ENCODE measurements at regions not wholly inside any gene's neighbourhood (a gene's known extent, or its start where the extent isn't known, plus 50 kb on each side); places are given as distances from the start of the nearest gene placed in this dataset.

DNA sequence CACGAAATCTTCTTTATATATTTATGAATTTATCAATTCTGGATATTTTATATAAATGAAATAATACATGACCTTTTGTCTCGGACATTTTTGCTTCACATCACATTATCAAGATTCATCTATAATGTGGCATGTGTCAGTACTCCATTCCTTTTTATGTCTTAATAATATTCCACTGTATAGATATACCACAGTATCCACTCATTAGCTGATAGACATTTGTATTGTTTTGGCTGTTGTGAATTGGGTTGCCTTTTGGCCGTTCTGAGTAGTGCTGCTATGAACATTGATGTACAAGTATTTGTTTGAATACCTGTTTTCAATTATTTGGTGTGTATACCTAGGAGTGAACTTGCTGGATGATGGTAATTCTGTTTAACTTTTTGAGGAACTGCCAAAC is 323.8 kb upstream of the CA10 start (continued):
- TF ChIP-seq MAZ (IDR thresholded peaks at IDR 0.05; ENCODE audit: borderline replicate concordance, low read depth, low read length), result no peak
- TF ChIP-seq MAZ (CRISPR knock-in tag; IDR thresholded peaks at IDR 0.05; ENCODE audit: low read depth), result no peak
- TF ChIP-seq ZNF343 (CRISPR knock-in tag; IDR thresholded peaks at IDR 0.05), result no peak
- TF ChIP-seq, protein P1, sequence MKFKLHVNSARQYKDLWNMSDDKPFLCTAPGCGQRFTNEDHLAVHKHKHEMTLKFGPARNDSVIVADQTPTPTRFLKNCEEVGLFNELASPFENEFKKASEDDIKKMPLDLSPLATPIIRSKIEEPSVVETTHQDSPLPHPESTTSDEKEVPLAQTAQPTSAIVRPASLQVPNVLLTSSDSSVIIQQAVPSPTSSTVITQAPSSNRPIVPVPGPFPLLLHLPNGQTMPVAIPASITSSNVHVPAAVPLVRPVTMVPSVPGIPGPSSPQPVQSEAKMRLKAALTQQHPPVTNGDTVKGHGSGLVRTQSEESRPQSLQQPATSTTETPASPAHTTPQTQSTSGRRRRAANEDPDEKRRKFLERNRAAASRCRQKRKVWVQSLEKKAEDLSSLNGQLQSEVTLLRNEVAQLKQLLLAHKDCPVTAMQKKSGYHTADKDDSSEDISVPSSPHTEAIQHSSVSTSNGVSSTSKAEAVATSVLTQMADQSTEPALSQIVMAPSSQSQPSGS (CRISPR knock-in tag; IDR thresholded peaks at IDR 0.05), result no peak
- no peak for TF ChIP-seq THYN1 (CRISPR knock-in tag; IDR thresholded peaks at IDR 0.05; ENCODE audit: borderline replicate concordance, low read depth)
- TF ChIP-seq, protein P2, sequence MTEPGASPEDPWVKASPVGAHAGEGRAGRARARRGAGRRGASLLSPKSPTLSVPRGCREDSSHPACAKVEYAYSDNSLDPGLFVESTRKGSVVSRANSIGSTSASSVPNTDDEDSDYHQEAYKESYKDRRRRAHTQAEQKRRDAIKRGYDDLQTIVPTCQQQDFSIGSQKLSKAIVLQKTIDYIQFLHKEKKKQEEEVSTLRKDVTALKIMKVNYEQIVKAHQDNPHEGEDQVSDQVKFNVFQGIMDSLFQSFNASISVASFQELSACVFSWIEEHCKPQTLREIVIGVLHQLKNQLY (CRISPR knock-in tag; IDR thresholded peaks at IDR 0.05), result no peak

DNA sequence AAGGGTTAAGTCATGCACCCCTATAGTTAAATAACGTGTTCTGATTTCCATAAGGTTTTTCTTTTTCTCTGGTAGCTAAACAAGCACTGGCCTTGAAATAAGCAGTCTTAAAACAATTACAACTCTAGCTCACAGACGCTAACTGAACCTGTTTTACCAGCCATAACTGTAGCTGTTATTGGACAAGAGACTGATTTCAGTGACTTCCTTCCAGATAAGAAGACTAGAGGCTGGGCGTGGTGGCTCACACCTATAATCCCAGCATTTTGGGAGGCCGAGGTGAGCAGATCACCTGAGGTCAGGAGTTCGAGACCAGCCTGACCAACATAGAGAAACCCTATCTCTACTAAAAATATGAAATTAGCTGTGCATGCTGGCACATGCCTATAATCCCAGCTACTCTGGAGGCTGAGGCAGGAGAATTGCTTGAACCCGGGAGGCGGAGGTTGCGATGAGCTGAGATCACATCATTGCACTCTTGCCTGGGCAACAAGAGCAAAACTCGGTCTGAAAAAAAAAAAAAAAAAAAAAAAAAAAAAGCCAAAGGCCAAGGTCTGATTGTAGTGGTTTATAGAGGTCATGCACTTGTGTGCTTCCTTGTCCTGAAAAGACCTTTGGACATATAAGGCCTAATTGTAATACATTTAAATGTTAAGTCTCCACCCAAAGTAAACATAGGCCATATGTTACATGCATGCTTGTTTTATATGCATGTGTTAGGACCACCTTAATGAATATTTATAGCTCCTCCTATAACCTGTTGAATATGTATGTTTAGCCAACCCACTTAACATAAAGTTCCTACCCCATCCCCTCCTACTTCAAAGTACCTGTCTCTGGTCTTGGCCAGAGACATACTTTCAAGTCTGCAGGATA is 319.5 kb upstream of the CA10 start:
- H3K9me3 ChIP-seq (ENCODE audit: low read length), result peaks cover 62% of the 10 kb centered on the region
- in situ Hi-C loops (cut with HindIII; ENCODE audit: extremely low pct_ligation_motif_present, low pct_unique_long_range_greater_than_20kb) (no loop called here), intact Hi-C loops (cut with micrococcal nuclease; ENCODE audit: unreplicated experiment) (no loop called here)
- H3K4me1 ChIP-seq (ENCODE audit: insufficient read depth, low read length), result no peaks in the 10 kb centered on the region
- no peak for FAIRE-seq
- ChIA-PET CTCF (ENCODE audit: low intra/inter-chr PET ratio, low total read pairs) (no interaction called here), POLR2A (no interaction called here)
- no peaks in the 10 kb centered on the region for H4K20me1 ChIP-seq (ENCODE audit: insufficient read depth, low read length)
- H3K9ac ChIP-seq (ENCODE audit: insufficient read depth, low read depth, low read length), result no peak overlapping the region
- no peaks in the 10 kb centered on the region for H3K36me3 ChIP-seq (replicated peaks in 1 of 2; ENCODE audit: control insufficient read depth in 1 of 2, insufficient read depth in 2 of 2, low read length in 2 of 2)
- H3K27me3 ChIP-seq (ENCODE audit: control insufficient read depth in 1 of 2, insufficient read depth in 2 of 2, low read length in 2 of 2), result no peaks in the 10 kb centered on the region
- ATAC-seq, result no peak
- H3K79me2 ChIP-seq (ENCODE audit: insufficient read depth, low read length), result no peaks in the 10 kb centered on the region
- 8% methylated on average over 9 of the region's 9 CpGs for WGBS (ENCODE audit: low lambda C conversion rate)
- H2AFZ ChIP-seq (ENCODE audit: low read length), result no peak overlapping the region
- H3K4me3 ChIP-seq (replicated peaks in 1 of 3; ENCODE audit: insufficient read depth in 1 of 3, low read depth in 2 of 3, low read length in 3 of 3), result no peak overlapping the region
- no peak overlapping the region for H3K27ac ChIP-seq (ENCODE audit: extremely low read length, insufficient read depth, low read length)
- H3K4me2 ChIP-seq (ENCODE audit: low read depth, low read length), result no peak overlapping the region
- no peak for DNase-seq (ENCODE audit: low spot score)
- no TSS peak for BruUV-seq (replicated peaks)
- TF ChIP-seq ZC3H4 (CRISPR knock-in tag; IDR thresholded peaks at IDR 0.05; ENCODE audit: borderline replicate concordance), result no peak
- no peak for TF ChIP-seq GABPA (IDR thresholded peaks at IDR 0.05; ENCODE audit: low read depth, low read length)
- TF ChIP-seq GABPA (CRISPR knock-in tag; IDR thresholded peaks at IDR 0.05; ENCODE audit: low read depth), result no peak
- no peak for TF ChIP-seq NR2F6 (IDR thresholded peaks at IDR 0.05)
- TF ChIP-seq NR2F6 (CRISPR knock-in tag; IDR thresholded peaks at IDR 0.05), result no peak
- no peak for TF ChIP-seq HNF4A (CRISPR knock-in tag; IDR thresholded peaks at IDR 0.05)
- TF ChIP-seq, protein P1 (CRISPR knock-in tag; IDR thresholded peaks at IDR 0.05), result no peak
- TF ChIP-seq, protein P3, sequence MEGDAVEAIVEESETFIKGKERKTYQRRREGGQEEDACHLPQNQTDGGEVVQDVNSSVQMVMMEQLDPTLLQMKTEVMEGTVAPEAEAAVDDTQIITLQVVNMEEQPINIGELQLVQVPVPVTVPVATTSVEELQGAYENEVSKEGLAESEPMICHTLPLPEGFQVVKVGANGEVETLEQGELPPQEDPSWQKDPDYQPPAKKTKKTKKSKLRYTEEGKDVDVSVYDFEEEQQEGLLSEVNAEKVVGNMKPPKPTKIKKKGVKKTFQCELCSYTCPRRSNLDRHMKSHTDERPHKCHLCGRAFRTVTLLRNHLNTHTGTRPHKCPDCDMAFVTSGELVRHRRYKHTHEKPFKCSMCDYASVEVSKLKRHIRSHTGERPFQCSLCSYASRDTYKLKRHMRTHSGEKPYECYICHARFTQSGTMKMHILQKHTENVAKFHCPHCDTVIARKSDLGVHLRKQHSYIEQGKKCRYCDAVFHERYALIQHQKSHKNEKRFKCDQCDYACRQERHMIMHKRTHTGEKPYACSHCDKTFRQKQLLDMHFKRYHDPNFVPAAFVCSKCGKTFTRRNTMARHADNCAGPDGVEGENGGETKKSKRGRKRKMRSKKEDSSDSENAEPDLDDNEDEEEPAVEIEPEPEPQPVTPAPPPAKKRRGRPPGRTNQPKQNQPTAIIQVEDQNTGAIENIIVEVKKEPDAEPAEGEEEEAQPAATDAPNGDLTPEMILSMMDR (CRISPR knock-in tag; IDR thresholded peaks at IDR 0.05), result no peak
- no peak for TF ChIP-seq MLLT10 (CRISPR knock-in tag; IDR thresholded peaks at IDR 0.05)
- TF ChIP-seq ARNT2 (CRISPR knock-in tag; IDR thresholded peaks at IDR 0.05; ENCODE audit: low read depth), result no peak
- no peak for TF ChIP-seq GATA4 (IDR thresholded peaks at IDR 0.05; ENCODE audit: borderline replicate concordance, low read depth)
- TF ChIP-seq, protein P4, sequence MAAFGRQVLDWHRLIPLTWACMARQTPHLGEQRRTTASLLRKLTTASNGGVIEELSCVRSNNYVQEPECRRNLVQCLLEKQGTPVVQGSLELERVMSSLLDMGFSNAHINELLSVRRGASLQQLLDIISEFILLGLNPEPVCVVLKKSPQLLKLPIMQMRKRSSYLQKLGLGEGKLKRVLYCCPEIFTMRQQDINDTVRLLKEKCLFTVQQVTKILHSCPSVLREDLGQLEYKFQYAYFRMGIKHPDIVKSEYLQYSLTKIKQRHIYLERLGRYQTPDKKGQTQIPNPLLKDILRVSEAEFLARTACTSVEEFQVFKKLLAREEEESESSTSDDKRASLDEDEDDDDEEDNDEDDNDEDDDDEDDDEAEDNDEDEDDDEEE (CRISPR knock-in tag; IDR thresholded peaks at IDR 0.05), result no peak

All from HepG2 (cell line).